Panc1 (cell line): ENCODE measurements at regions not wholly inside any gene's neighbourhood (a gene's known extent, or its start where the extent isn't known, plus 50 kb on each side); places are given as distances from the start of the nearest gene placed in this dataset.

Experiments
- ATAC-seq: fragments of 200-7000 bp; cut with Tn5 transposase; 2 replicates; pipeline ENCODE4 v1.9.1; 2020; ENCODE audit warnings: mild to moderate bottlenecking, moderate library complexity
- BruUV-seq: library from RNA; stranded (reverse); fragments of 400-500 nt; replicated peaks from 2 replicates; lab custom pipeline; 2021; lab: Mats Ljungman, UMichigan
- CTCF ChIA-PET: fragments of 300-600 bp; sonication (Branson Sonifier 250); formaldehyde crosslinking; loops from one replicate; lab custom pipeline; 2022; ENCODE audit warnings: antibody characterized with exemption; lab: Charles Lee
- POLR2A ChIA-PET: fragments of 300-600 bp; sonication (Branson Sonifier 250); formaldehyde crosslinking; loops from one replicate; lab custom pipeline; 2022; ENCODE audit warnings: antibody characterized with exemption; lab: Charles Lee
- DNase-seq: peaks from one replicate; pipeline ENCODE4 v3.0.0-alpha.2; 2010; ENCODE audit warnings: low read depth, low spot score
- H3K27ac ChIP-seq: 2 replicates; pipeline ENCODE4 v1.5.1; 2011; ENCODE audit warnings: mild to moderate bottlenecking, low read length, inconsistent platforms
- H3K27me3 ChIP-seq: fragments of 200-500 bp; sonication (Bioruptor generic); 2 replicates; pipeline ENCODE4 v1.6.0; 2014; ENCODE audit warnings: low read length, inconsistent platforms; ENCODE audit not compliant: control insufficient read depth, insufficient read depth
- H3K36me3 ChIP-seq: fragments of 200-500 bp; sonication (Bioruptor generic); 2 replicates; pipeline ENCODE4 v1.5.1; 2014; ENCODE audit warnings: inconsistent platforms, mild to moderate bottlenecking, low read length, moderate library complexity; ENCODE audit not compliant: control insufficient read depth, insufficient read depth
- H3K4me1 ChIP-seq: 2 replicates; pipeline ENCODE4 v1.5.1; 2011; ENCODE audit warnings: inconsistent platforms, mild to moderate bottlenecking, low read length, moderate library complexity; ENCODE audit not compliant: control insufficient read depth, insufficient read depth
- H3K4me3 ChIP-seq, 2 experiments: 2 replicates each; pipeline ENCODE4 v1.5.1; 2011 to 2012; ENCODE audit warnings: low read depth in 2 of 2, low read length in 2 of 2, mild to moderate bottlenecking in 2 of 2, inconsistent platforms in 1 of 2, moderate library complexity in 1 of 2
- H3K9me3 ChIP-seq: fragments of 200-500 bp; sonication (Bioruptor generic); 2 replicates; pipeline ENCODE4 v1.5.1; 2014; ENCODE audit warnings: low read depth, mild to moderate bottlenecking, inconsistent platforms, low read length, moderate library complexity; ENCODE audit not compliant: control insufficient read depth, insufficient read depth
- POLR2AphosphoS5 ChIP-seq: IDR thresholded peaks from 2 replicates; pipeline ENCODE4 v1.6.1; 2012; ENCODE audit warnings: mild to moderate bottlenecking, low read depth, low read length, moderate library complexity
- SIN3A ChIP-seq: IDR thresholded peaks from 2 replicates; pipeline ENCODE4 v1.6.1; 2012; ENCODE audit warnings: low read depth, mild to moderate bottlenecking, low read length, moderate library complexity, borderline replicate concordance; ENCODE audit not compliant: insufficient read depth
- TCF7L2 ChIP-seq: IDR thresholded peaks from 2 replicates; pipeline ENCODE4 v1.6.1; 2011; ENCODE audit warnings: mild to moderate bottlenecking, low read depth, low read length, inconsistent platforms
- in situ Hi-C: cut with HindIII; loops from 2 replicates; pipeline ENCODE4 v1.10.0; 2016; ENCODE audit warnings: low sequenced_read_pairs, low pct_unique_long_range_greater_than_20kb
- intact Hi-C: fragments of 100-400 bp; cut with micrococcal nuclease; formaldehyde crosslinking; loops from one replicate; pipeline ENCODE4 v1.10.0; 2022; ENCODE audit not compliant: unreplicated experiment
- TF ChIP-seq, protein P1 (sequence below): fragments of 450-650 bp; IDR thresholded peaks from 2 replicates; pipeline ENCODE4 v1.5.1; 2017; ENCODE audit warnings: mild to moderate bottlenecking
- TF ChIP-seq, protein P2 (sequence below), 2 experiments: IDR thresholded peaks; 2 replicates each; pipeline ENCODE4 v1.6.1; 2011 to 2012; ENCODE audit warnings: low read depth in 2 of 2, control low read depth in 1 of 2, low read length in 1 of 2, mild to moderate bottlenecking in 1 of 2, moderate library complexity in 1 of 2; ENCODE audit not compliant: insufficient read depth in 1 of 2

DNA sequence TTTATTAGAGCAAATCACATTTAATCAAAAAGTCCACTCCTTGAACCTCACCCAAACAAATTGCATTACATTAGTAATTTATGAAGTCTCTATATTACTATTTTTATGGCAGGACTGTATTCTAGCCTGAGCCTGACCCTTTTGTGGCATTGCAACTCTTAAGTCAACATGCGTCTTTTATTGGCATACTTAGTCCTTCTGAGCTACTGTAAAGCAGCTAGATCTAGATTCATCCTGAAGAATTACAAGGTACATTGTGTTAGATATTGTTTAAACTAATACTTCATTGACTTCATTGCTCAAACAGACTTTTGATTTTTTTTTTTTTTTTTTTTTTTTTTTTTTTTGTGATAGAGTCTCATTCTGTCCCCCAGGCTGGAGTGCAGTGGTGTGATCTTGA is 1842.5 kb upstream of the CDH9 start:
- DNase-seq (no peak), ATAC-seq (no peak)
- TF ChIP-seq, protein P1, sequence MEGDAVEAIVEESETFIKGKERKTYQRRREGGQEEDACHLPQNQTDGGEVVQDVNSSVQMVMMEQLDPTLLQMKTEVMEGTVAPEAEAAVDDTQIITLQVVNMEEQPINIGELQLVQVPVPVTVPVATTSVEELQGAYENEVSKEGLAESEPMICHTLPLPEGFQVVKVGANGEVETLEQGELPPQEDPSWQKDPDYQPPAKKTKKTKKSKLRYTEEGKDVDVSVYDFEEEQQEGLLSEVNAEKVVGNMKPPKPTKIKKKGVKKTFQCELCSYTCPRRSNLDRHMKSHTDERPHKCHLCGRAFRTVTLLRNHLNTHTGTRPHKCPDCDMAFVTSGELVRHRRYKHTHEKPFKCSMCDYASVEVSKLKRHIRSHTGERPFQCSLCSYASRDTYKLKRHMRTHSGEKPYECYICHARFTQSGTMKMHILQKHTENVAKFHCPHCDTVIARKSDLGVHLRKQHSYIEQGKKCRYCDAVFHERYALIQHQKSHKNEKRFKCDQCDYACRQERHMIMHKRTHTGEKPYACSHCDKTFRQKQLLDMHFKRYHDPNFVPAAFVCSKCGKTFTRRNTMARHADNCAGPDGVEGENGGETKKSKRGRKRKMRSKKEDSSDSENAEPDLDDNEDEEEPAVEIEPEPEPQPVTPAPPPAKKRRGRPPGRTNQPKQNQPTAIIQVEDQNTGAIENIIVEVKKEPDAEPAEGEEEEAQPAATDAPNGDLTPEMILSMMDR, result no peak
- TF ChIP-seq POLR2AphosphoS5, result no peak
- no peak for TF ChIP-seq TCF7L2
- POLR2A ChIA-PET, result no interaction called here
- CTCF ChIA-PET, result interaction anchor here (0.7 kb wide), 1 partner anchor 1160 kb away, joined by 6 read pairs; no protein-coding TSS in a partner anchor
- Histone ChIP-seq H3K9me3 (peaks cover 5% of the 10 kb centered on the region; the same call in 1 of the 2 replicates), H3K4me1 (no peaks in the 10 kb centered on the region), H3K36me3 (no peaks in the 10 kb centered on the region), H3K27ac (no peak overlapping the region), H3K27me3 (no peaks in the 10 kb centered on the region), H3K4me3 (no peak overlapping the region)
- no TSS peak for BruUV-seq
- in situ Hi-C loops (no loop called here), intact Hi-C loops (no loop called here)

DNA sequence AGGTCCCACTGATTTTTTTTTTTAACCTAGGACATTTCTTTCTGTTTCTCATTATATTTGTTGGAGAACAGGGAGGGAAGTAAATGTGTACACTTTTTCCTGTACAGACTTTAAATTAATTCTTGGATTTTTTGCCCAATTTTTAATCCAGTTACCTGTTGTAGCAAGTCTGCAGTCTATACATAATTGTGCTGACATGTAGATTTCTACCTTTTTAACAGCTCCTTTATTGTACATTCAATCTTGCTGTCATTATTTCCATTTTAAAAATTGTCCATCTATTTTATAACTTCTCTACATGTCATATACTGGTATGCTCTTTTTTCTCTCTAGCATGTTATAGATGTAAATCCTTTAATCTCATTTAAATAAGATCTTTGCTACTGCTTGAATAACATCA is 1838.7 kb upstream of the CDH9 start:
- no TSS peak for BruUV-seq
- ATAC-seq, result no peak
- Histone ChIP-seq H3K9me3 (no peaks in the 10 kb centered on the region), H3K27ac (no peak overlapping the region), H3K27me3 (no peaks in the 10 kb centered on the region), H3K4me3 (no peak overlapping the region), H3K36me3 (no peaks in the 10 kb centered on the region), H3K4me1 (no peaks in the 10 kb centered on the region)
- POLR2A ChIA-PET, result no interaction called here
- no peak for DNase-seq
- TF ChIP-seq, protein P1, result no peak
- no peak for TF ChIP-seq POLR2AphosphoS5
- TF ChIP-seq TCF7L2, result no peak
- TF ChIP-seq SIN3A, result no peak
- TF ChIP-seq, protein P2, sequence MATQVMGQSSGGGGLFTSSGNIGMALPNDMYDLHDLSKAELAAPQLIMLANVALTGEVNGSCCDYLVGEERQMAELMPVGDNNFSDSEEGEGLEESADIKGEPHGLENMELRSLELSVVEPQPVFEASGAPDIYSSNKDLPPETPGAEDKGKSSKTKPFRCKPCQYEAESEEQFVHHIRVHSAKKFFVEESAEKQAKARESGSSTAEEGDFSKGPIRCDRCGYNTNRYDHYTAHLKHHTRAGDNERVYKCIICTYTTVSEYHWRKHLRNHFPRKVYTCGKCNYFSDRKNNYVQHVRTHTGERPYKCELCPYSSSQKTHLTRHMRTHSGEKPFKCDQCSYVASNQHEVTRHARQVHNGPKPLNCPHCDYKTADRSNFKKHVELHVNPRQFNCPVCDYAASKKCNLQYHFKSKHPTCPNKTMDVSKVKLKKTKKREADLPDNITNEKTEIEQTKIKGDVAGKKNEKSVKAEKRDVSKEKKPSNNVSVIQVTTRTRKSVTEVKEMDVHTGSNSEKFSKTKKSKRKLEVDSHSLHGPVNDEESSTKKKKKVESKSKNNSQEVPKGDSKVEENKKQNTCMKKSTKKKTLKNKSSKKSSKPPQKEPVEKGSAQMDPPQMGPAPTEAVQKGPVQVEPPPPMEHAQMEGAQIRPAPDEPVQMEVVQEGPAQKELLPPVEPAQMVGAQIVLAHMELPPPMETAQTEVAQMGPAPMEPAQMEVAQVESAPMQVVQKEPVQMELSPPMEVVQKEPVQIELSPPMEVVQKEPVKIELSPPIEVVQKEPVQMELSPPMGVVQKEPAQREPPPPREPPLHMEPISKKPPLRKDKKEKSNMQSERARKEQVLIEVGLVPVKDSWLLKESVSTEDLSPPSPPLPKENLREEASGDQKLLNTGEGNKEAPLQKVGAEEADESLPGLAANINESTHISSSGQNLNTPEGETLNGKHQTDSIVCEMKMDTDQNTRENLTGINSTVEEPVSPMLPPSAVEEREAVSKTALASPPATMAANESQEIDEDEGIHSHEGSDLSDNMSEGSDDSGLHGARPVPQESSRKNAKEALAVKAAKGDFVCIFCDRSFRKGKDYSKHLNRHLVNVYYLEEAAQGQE (IDR thresholded peaks at IDR 0.05; ENCODE audit: insufficient read depth in 1 of 2, low read depth in 2 of 2, low read length in 1 of 2), result no peak
- intact Hi-C loops, result no loop called here
- in situ Hi-C loops, result no loop called here
- CTCF ChIA-PET, result no interaction called here
